Heart right ventricle (tissue), 16 donors: ENCODE measurements at regions not wholly inside any gene's neighbourhood (a gene's known extent, or its start where the extent isn't known, plus 50 kb on each side); places are given as distances from the start of the nearest gene placed in this dataset.

Experiments
- ATAC-seq, 8 donors: fragments of 200-7000 bp; cut with Tn5 transposase; one replicate each; pipeline ENCODE4 v1.9.1; 2020; ENCODE audit warnings: mild to moderate bottlenecking in 8 of 8, moderate library complexity in 8 of 8, moderate number of reproducible peaks in 1 of 8
- DNase-seq, 2 donors: peaks; one replicate each; pipeline ENCODE4 v3.0.0-alpha.2; 2020
- H3K27ac ChIP-seq, 10 donors: fragments of 200-600 bp; sonication (generic) in 2 of 10; one replicate each; pipeline versions ENCODE4 v1.5.0 to v1.8.0; 2020 to 2022; ENCODE audit warnings: mild to moderate bottlenecking in 3 of 10
- H3K27me3 ChIP-seq, 7 donors: fragments of 200-600 bp; one replicate each; pipeline ENCODE4 v1.8.0; 2021 to 2022; ENCODE audit warnings: mild to moderate bottlenecking in 2 of 7
- H3K36me3 ChIP-seq, 9 donors: fragments of 200-600 bp; sonication (generic) in 1 of 9; one replicate each; pipeline versions ENCODE4 v1.5.0 to v1.8.0; 2020 to 2022; ENCODE audit warnings: mild to moderate bottlenecking in 2 of 9
- H3K4me1 ChIP-seq, 9 donors: fragments of 200-600 bp; sonication (generic) in 1 of 9; one replicate each; pipeline versions ENCODE4 v1.5.0 to v1.8.0; 2020 to 2022; ENCODE audit warnings: mild to moderate bottlenecking in 4 of 9
- H3K4me3 ChIP-seq, 10 donors: fragments of 200-600 bp; sonication (generic) in 2 of 10; one replicate each; pipeline versions ENCODE4 v1.5.0 to v1.8.0; 2020 to 2022; ENCODE audit warnings: mild to moderate bottlenecking in 7 of 10, moderate library complexity in 2 of 10
- H3K9me3 ChIP-seq, 11 donors: fragments of 200-600 bp in 10 of 11; sonication (generic) in 2 of 11; one replicate each; pipeline versions ENCODE4 v1.5.0 to v1.8.0; 2013 to 2022; ENCODE audit warnings: mild to moderate bottlenecking in 2 of 11, control low read depth in 1 of 11, moderate library complexity in 1 of 11
- WGBS, 2 donors: extraction: QIAGEN DNeasy Blood & Tissue Kit; methylation state at CpG; one replicate each; pipeline ENCODE4 v1.1.7; 2013; ENCODE audit warnings: inconsistent platforms in 1 of 2; 5-methylcytosine and 5-hydroxymethylcytosine counted together
- intact Hi-C, 10 donors: fragments of 100-400 bp; cut with DNase I; formaldehyde crosslinking; loops; one replicate each; pipeline versions ENCODE4 v1.11.1 to v1.14.2; 2022
- TF ChIP-seq, protein P1 (sequence below), 9 donors: fragments of 200-600 bp; sonication (generic) in 2 of 9; IDR thresholded peaks; one replicate each; pipeline versions ENCODE4 v1.5.0 to v1.8.0; 2021 to 2022; ENCODE audit warnings: antibody characterized with exemption in 9 of 9, mild to moderate bottlenecking in 5 of 9, moderate library complexity in 1 of 9
- donor health status: Arrhythmogenic right ventricular cardiomyopathy.
- donor health status: ischemic (EF 13 %, LVEDD 7.1; RV severe dilation, severe dysfunction).
- donor health status: healthy with polysubstance abuse.
- donor health status: DM: no; HTN: yes; CAD: no.
- donor health status: DM: no; HTN: no; CAD: no.
- donor health status: ischemic (EF 25% LVEDD 6.9; RV normal size, moderate dysfunction).
- donor health status: ischemic (EF 25% LVEDD 5.7; RV mildly dilated, moderate dysfunction).
- donor health status: healthy.
- donor health status: DM: yes; HTN: yes; CAD: no.
- donor health status: Ischemic cardiomyopathy.
- donor health status: ischemic (EF 35%, LVEDD 5.7; RV mildly dilated, moderate dysfunction).
- donor health status: nonischemic (EF 11% LVEDD 7.7; RV severe dilation, severe dysfunction).
- donor health status: DM: yes; HTN: yes; CAD: no.
- donor health status: PGD.
- donor health status: ischemic (EF 29% LVEDD 5.4; RV normal size, mild dysfunction).
- donor health status: nonischemic (EF 23%, LVEDD 6.1; RV moderate dilation, normal function).

GRCh38 chr6:117078624-117079023, 186.7 kb upstream of the VGLL2 start:
- intact Hi-C loops, result no loop called here
- ATAC-seq, result no peak
- WGBS, 2 donors, result 65 to 67% methylated on average over 2 of the region's 2 CpGs

GRCh38 chr6:117079951-117080350, 185.4 kb upstream of the VGLL2 start:
- no peak for DNase-seq
- 63 to 72% methylated on average over 2 of the region's 2 CpGs for WGBS, 2 donors
- intact Hi-C loops, result no loop called here
- Histone ChIP-seq H3K4me1 (peaks cover 0 to 7% (median 0%) of the 10 kb centered on the region in 9 donors), H3K4me3 (no peak overlapping the region), H3K36me3 (no peaks in the 10 kb centered on the region), H3K27ac (no peak overlapping the region), H3K27me3 (no peaks in the 10 kb centered on the region), H3K9me3 (peaks cover 0 to 7% (median 0%) of the 10 kb centered on the region in 11 donors)
- no peak for ATAC-seq
- TF ChIP-seq, protein P1, sequence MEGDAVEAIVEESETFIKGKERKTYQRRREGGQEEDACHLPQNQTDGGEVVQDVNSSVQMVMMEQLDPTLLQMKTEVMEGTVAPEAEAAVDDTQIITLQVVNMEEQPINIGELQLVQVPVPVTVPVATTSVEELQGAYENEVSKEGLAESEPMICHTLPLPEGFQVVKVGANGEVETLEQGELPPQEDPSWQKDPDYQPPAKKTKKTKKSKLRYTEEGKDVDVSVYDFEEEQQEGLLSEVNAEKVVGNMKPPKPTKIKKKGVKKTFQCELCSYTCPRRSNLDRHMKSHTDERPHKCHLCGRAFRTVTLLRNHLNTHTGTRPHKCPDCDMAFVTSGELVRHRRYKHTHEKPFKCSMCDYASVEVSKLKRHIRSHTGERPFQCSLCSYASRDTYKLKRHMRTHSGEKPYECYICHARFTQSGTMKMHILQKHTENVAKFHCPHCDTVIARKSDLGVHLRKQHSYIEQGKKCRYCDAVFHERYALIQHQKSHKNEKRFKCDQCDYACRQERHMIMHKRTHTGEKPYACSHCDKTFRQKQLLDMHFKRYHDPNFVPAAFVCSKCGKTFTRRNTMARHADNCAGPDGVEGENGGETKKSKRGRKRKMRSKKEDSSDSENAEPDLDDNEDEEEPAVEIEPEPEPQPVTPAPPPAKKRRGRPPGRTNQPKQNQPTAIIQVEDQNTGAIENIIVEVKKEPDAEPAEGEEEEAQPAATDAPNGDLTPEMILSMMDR (IDR thresholded peaks at IDR 0.05), result no peak

More at GRCh38 chr6:117078624-117079023, 186.7 kb upstream of the VGLL2 start:
- TF ChIP-seq, protein P1 (IDR thresholded peaks at IDR 0.05), result no peak
- peaks cover 0 to 7% (median 0%) of the 10 kb centered on the region in 11 donors for H3K9me3 ChIP-seq
- H3K4me3 ChIP-seq, result no peak overlapping the region
- H3K27ac ChIP-seq, result no peak overlapping the region
- H3K36me3 ChIP-seq, result no peaks in the 10 kb centered on the region
- no peak for DNase-seq
- H3K27me3 ChIP-seq, result no peaks in the 10 kb centered on the region
- H3K4me1 ChIP-seq, result peaks cover 0 to 9% (median 0%) of the 10 kb centered on the region in 9 donors

- Histone ChIP-seq H3K36me3 (no peaks in the 10 kb centered on the region), H3K27me3 (no peaks in the 10 kb centered on the region), H3K9me3 (peaks cover 0 to 26% (median 0%) of the 10 kb centered on the region in 11 donors), H3K4me1 (no peaks in the 10 kb centered on the region), H3K27ac (no peak overlapping the region), H3K4me3 (no peak overlapping the region)
- ATAC-seq (no peak), DNase-seq (no peak)
- WGBS, 2 donors, result 92 to 95% methylated on average over 3 of the region's 3 CpGs
- TF ChIP-seq, protein P1 (IDR thresholded peaks at IDR 0.05), result no peak
- intact Hi-C loops, result no loop called here
Measured at GRCh38 chr6:117089604-117090003, 175.8 kb upstream of the VGLL2 start.

DNA sequence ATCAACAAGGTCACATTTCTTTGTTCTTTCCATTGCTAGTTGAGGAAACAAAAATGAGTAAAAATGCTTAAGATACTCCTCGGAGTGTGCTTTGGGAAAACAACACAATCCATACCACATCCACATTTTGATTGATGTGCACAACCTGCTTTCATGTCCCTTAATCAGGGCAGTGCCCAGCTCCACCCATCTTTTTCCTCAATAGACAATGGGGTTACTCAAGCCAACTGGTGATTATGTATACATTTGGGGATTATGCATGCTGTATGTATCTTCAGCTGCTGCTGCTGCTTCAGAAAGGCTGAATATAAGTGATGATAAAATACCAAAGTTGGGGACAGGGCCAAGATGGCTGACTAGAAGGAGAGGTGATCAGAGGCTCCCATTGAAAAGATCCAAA, 155.2 kb upstream of the VGLL2 start:
- intact Hi-C loops, result no loop called here
- no peaks in the 10 kb centered on the region for H3K36me3 ChIP-seq
- no peak overlapping the region for H3K4me3 ChIP-seq
- WGBS, 2 donors, result 74 to 79% methylated on average over 1 of the region's 1 CpG
- DNase-seq (no peak), ATAC-seq (no peak)
- H3K4me1 ChIP-seq, result no peaks in the 10 kb centered on the region
- TF ChIP-seq, protein P1 (IDR thresholded peaks at IDR 0.05), result no peak
- no peak overlapping the region for H3K27ac ChIP-seq
- H3K27me3 ChIP-seq, result no peaks in the 10 kb centered on the region
- peaks cover 0 to 42% (median 0%) of the 10 kb centered on the region in 11 donors for H3K9me3 ChIP-seq
